ENCODE measurements at regions not wholly inside any gene's neighbourhood (a gene's known extent, or its start where the extent isn't known, plus 50 kb on each side); places are given as distances from the start of the nearest gene placed in this dataset.

GRCh38 chr6:104109806-104110205 lies 749.9 kb downstream of the HACE1 start:
- TF ChIP-seq CTCF (conservative IDR thresholded peaks at IDR 0.05 in 1 of 2, IDR thresholded peaks at IDR 0.05 in 1 of 2; ENCODE audit: extremely low read depth in 1 of 2, insufficient read depth in 1 of 2, low read depth in 1 of 2, low read length in 2 of 2) (no peak), EZH2 (IDR thresholded peaks at IDR 0.05; ENCODE audit: borderline replicate concordance, low read length) (no peak)
